ENCODE measurements at regions not wholly inside any gene's neighbourhood (a gene's known extent, or its start where the extent isn't known, plus 50 kb on each side); places are given as distances from the start of the nearest gene placed in this dataset.
"Not testable (repeated sequence)": the region's sequence is repeated elsewhere in the genome, so short reads cannot be mapped to it uniquely, and the experiment has no call there.

DNA sequence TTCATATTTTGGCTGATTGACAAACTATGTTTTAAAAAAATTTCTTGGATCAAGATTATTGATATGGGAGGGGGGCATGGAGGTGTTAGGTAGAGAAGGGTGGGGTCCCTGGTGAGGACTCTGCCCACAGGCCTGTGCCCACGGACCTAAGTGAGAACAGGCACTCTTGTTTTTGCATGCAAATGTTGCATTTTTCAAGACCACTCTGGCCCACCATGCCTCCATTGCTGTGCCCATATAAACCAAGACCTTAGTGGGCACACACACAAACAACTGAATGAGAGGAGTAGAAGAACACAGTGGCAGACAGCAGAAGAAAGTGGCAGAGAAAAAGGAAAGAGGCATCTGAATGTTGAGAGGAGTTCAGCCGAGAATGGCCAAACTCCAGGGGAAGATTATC is 69.6 kb upstream of the ZNF98 start:
- H3K4me3 Mint-ChIP-seq: no peak overlapping the region
- H3K27me3 Mint-ChIP-seq: no peaks in the 10 kb centered on the region
- H3K4me1 Mint-ChIP-seq: no peaks in the 10 kb centered on the region
- no peak for DNase-seq
- ATAC-seq: no peak
- no peak overlapping the region for H3K27ac Mint-ChIP-seq
- H3K9me3 Mint-ChIP-seq: peaks cover 13 to 62% of the 10 kb centered on the region in 2 donors

DNA sequence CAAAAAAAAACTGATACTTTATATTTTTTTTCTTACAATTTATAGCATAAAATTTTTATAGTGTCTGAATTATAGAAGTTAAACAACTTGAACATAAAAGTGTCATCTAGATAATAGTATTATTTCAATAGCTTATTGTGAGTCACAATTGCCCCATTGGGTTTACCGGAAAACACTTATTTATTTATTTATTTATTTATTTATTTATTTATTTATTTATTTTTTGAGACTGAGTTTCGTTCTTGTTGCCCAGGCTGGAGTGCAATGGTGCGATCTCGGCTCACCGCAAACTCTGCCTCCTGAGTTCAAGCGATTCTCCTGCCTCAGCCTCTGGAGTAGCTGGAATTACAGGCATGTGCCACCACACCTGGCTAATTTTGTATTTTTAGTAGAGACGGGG is 61.4 kb upstream of the ZNF98 start:
- not testable (repeated sequence) for DNase-seq, H3K27ac Mint-ChIP-seq, H3K4me3 Mint-ChIP-seq, ATAC-seq, H3K27me3 Mint-ChIP-seq, H3K4me1 Mint-ChIP-seq
- H3K9me3 Mint-ChIP-seq: peaks cover 13 to 30% of the 10 kb centered on the region in 2 donors

DNA sequence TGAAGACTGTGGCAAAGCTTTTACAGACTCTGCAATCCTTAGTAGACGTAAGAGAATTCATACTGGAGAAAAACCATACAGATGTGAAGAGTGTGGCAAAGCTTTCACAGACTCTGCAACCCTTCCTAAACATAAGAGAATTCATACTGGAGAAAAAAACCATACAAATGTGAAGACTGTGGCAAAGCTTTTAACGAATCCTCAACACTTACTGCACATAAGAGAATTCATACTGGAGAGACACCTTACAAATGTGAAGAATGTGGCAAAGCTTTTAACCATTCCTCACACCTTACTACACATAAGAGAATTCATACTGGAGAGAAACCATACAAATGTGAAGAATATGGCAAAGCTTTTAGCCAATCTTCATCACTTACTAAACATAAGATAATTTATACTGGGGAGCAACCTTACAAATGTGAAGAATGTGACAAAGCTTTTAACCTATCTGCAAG is 50.1 kb upstream of the ZNF98 start:
- ATAC-seq (no peak), DNase-seq (no peak)
- Mint-ChIP-seq H3K4me1 (no peaks in the 10 kb centered on the region), H3K4me3 (no peak overlapping the region), H3K27me3 (no peaks in the 10 kb centered on the region), H3K9me3 (peaks cover 25 to 26% of the 10 kb centered on the region in 2 donors), H3K27ac (no peak overlapping the region)
